ENCODE measurements at regions not wholly inside any gene's neighbourhood (a gene's known extent, or its start where the extent isn't known, plus 50 kb on each side); places are given as distances from the start of the nearest gene placed in this dataset.
A peak's percentile ranks its signal among the peaks of the same experiment; 100 is the strongest.

GRCh38 chr13:50082426-50083281 is 67.4 kb downstream of the KCNRG start:
- TF ChIP-seq CTCF (IDR thresholded peaks at IDR 0.05) (peak in 1 of 5 experiments; percentile 10), POLR2AphosphoS5 (IDR thresholded peaks at IDR 0.05) (peak in 2 of 3 donors; percentile 29 to 48), POLR2A (IDR thresholded peaks at IDR 0.05) (no peak), EP300 (IDR thresholded peaks at IDR 0.05; ENCODE audit: low read depth) (no peak)

Data from transverse colon (tissue), 4 donors.